Gastrocnemius medialis (tissue), 4 donors: ENCODE measurements at regions not wholly inside any gene's neighbourhood (a gene's known extent, or its start where the extent isn't known, plus 50 kb on each side); places are given as distances from the start of the nearest gene placed in this dataset.

Source experiments
- POLR2A ChIP-seq, 2 donors: fragments of 450-650 bp; IDR thresholded peaks; one replicate each; pipeline ENCODE4 v1.6.1; 2017; ENCODE audit warnings: antibody characterized with exemption in 2 of 2, mild to moderate bottlenecking in 2 of 2, moderate library complexity in 2 of 2
- TF ChIP-seq, protein P1 (sequence below), 5 experiments: fragments of 450-650 bp in 3 of 5; fragments of 200-600 bp in 2 of 5; sonication (generic) in 2 of 5; IDR thresholded peaks in 4 of 5; conservative IDR thresholded peaks in 1 of 5; 1 replicate in 4 of 5; 2 replicates in 1 of 5; pipeline ENCODE4 v1.5.1; 2016 to 2019; ENCODE audit warnings: antibody characterized with exemption in 5 of 5, mild to moderate bottlenecking in 3 of 5, moderate library complexity in 3 of 5

DNA sequence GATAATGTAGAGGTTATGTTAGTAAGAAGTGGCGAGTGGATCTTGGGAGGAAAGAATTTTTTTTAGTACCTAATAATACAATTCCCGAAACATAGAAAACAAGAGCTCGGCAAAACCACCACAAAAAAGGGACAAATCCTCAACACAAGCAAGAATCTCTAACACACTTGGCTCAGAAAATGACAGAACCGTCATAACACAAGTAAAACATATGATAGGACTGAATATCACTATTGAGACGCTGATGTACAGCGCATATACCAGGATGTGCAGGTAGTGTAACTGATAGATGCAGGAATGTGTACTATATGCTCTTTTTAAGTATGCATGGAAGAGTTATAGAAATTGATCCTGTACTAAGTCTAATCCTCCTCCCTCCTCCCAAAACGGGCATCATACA, 564.5 kb downstream of the BCL11B start:
- TF ChIP-seq, protein P1, sequence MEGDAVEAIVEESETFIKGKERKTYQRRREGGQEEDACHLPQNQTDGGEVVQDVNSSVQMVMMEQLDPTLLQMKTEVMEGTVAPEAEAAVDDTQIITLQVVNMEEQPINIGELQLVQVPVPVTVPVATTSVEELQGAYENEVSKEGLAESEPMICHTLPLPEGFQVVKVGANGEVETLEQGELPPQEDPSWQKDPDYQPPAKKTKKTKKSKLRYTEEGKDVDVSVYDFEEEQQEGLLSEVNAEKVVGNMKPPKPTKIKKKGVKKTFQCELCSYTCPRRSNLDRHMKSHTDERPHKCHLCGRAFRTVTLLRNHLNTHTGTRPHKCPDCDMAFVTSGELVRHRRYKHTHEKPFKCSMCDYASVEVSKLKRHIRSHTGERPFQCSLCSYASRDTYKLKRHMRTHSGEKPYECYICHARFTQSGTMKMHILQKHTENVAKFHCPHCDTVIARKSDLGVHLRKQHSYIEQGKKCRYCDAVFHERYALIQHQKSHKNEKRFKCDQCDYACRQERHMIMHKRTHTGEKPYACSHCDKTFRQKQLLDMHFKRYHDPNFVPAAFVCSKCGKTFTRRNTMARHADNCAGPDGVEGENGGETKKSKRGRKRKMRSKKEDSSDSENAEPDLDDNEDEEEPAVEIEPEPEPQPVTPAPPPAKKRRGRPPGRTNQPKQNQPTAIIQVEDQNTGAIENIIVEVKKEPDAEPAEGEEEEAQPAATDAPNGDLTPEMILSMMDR (IDR thresholded peaks at IDR 0.05 in 4 of 5, conservative IDR thresholded peaks at IDR 0.05 in 1 of 5): no peak
- TF ChIP-seq POLR2A (IDR thresholded peaks at IDR 0.05): no peak
